ENCODE measurements at regions not wholly inside any gene's neighbourhood (a gene's known extent, or its start where the extent isn't known, plus 50 kb on each side); places are given as distances from the start of the nearest gene placed in this dataset.

DNA sequence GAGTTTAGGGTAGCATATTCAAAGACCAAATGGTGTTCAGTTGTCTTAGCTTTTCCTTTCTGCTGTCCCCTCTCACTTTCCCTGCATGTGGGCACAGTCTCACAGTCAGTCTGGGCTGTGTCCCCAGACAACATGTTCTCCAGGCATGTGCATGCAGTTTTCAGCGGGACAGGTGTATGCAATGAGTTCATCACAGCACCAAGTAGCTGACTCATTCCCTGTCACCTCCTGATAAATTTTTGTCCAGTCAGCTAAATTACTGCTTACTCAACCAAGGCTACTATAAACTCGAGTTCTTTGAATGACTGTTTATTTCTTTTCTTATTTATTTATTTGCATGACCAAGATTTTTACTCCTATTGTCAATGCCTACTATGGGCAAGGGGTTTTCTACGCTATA is 148.8 kb upstream of the CDH19 start:
- Histone ChIP-seq H3K36me3 (no peaks in the 10 kb centered on the region), H3K27me3 (replicated peaks; ENCODE audit: insufficient read depth) (no peaks in the 10 kb centered on the region), H3K4me1 (ENCODE audit: control insufficient read depth in 1 of 2, low read depth in 2 of 2) (no peaks in the 10 kb centered on the region), H3K27ac (no peak overlapping the region), H3K4me3 (no peak overlapping the region), H3K9me3 (no peaks in the 10 kb centered on the region)
- no peak for ATAC-seq (ENCODE audit: insufficient number of reproducible peaks, low FRiP score, low read depth)
- TF ChIP-seq, protein P1, sequence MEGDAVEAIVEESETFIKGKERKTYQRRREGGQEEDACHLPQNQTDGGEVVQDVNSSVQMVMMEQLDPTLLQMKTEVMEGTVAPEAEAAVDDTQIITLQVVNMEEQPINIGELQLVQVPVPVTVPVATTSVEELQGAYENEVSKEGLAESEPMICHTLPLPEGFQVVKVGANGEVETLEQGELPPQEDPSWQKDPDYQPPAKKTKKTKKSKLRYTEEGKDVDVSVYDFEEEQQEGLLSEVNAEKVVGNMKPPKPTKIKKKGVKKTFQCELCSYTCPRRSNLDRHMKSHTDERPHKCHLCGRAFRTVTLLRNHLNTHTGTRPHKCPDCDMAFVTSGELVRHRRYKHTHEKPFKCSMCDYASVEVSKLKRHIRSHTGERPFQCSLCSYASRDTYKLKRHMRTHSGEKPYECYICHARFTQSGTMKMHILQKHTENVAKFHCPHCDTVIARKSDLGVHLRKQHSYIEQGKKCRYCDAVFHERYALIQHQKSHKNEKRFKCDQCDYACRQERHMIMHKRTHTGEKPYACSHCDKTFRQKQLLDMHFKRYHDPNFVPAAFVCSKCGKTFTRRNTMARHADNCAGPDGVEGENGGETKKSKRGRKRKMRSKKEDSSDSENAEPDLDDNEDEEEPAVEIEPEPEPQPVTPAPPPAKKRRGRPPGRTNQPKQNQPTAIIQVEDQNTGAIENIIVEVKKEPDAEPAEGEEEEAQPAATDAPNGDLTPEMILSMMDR (IDR thresholded peaks at IDR 0.05): no peak
- DNase-seq (ENCODE audit: low spot score): no peak

DNA sequence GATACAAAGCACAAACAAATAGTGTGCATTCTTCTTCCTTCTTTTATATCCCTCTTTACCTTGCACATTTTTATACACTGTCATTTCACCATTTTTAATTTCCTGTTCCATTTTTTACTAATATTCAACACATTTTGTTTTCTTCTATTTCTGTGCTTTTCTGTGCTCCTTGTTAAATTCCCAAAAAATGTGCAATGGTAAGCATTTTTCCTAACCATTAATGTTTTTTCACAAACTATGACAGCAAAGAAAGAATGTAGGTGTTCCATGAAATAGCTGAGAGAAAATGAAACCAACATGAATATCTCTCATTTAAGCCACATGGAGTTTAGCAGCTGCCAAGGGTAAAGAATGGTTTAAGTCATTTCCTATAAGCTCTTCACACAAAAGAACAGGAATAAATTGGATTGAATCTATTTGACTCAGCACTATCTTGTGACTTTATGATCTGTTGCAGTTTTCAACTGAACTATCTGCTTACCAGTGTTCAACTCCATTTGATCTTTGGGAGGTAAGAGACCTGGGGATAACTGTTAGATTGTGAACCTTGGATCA is 145.7 kb upstream of the CDH19 start:
- Histone ChIP-seq H3K36me3 (no peaks in the 10 kb centered on the region), H3K9me3 (no peaks in the 10 kb centered on the region), H3K4me3 (no peak overlapping the region), H3K27me3 (replicated peaks; ENCODE audit: insufficient read depth) (no peaks in the 10 kb centered on the region), H3K4me1 (ENCODE audit: control insufficient read depth in 1 of 2, low read depth in 2 of 2) (no peaks in the 10 kb centered on the region), H3K27ac (no peak overlapping the region)
- TF ChIP-seq, protein P1 (IDR thresholded peaks at IDR 0.05): no peak
- no peak for DNase-seq (ENCODE audit: low spot score)
- ATAC-seq (ENCODE audit: insufficient number of reproducible peaks, low FRiP score, low read depth): no peak

DNA sequence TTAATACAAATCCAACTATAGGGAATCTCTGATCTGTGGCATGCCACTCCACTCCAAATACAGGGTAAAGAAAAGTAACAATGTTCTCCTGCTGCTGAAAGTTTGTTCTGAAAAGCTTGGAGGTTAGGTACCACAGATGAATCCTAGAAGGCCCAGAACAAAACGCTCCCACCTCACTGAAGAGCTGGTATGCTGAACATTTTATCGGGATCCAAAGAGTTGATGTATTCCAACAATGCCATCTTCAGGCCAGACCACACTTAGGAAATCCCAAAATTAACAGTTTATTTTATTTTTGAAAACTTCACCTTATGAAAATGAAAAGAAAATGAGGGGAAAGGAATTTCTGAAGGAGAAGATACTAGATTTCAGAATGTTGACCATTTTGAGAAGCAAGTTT is 145.1 kb upstream of the CDH19 start:
- no peak overlapping the region for H3K27ac ChIP-seq
- no peaks in the 10 kb centered on the region for H3K27me3 ChIP-seq (replicated peaks; ENCODE audit: insufficient read depth)
- no peaks in the 10 kb centered on the region for H3K4me1 ChIP-seq (ENCODE audit: control insufficient read depth in 1 of 2, low read depth in 2 of 2)
- no peak for DNase-seq (ENCODE audit: low spot score)
- TF ChIP-seq, protein P1 (IDR thresholded peaks at IDR 0.05): no peak
- no peak for ATAC-seq (ENCODE audit: insufficient number of reproducible peaks, low FRiP score, low read depth)
- no peak overlapping the region for H3K4me3 ChIP-seq
- no peaks in the 10 kb centered on the region for H3K36me3 ChIP-seq
- H3K9me3 ChIP-seq: no peaks in the 10 kb centered on the region

DNA sequence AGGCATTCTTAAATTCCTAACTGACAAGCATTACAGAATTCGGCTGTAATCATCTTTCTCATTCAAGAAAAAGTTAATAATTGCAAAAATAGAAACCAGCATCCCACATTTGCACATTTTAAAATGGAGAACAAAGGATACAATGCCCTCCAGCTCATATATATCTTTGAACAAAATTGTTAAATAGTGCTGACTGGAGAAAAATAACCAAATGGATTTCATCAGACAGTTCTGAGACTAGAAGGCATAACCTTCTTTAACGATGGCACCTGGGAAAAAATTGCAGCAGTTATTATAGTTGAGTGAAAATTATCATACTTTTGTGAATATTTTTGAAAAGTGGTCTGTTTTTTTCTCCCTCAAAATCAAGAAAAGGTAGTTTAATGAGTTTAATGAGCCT is 138.9 kb upstream of the CDH19 start:
- Histone ChIP-seq H3K4me3 (no peak overlapping the region), H3K27me3 (replicated peaks; ENCODE audit: insufficient read depth) (no peaks in the 10 kb centered on the region), H3K4me1 (ENCODE audit: control insufficient read depth in 1 of 2, low read depth in 2 of 2) (no peaks in the 10 kb centered on the region), H3K27ac (no peak overlapping the region), H3K9me3 (no peaks in the 10 kb centered on the region), H3K36me3 (no peaks in the 10 kb centered on the region)
- DNase-seq (ENCODE audit: low spot score): no peak
- TF ChIP-seq, protein P1 (IDR thresholded peaks at IDR 0.05): no peak
- no peak for ATAC-seq (ENCODE audit: insufficient number of reproducible peaks, low FRiP score, low read depth)

DNA sequence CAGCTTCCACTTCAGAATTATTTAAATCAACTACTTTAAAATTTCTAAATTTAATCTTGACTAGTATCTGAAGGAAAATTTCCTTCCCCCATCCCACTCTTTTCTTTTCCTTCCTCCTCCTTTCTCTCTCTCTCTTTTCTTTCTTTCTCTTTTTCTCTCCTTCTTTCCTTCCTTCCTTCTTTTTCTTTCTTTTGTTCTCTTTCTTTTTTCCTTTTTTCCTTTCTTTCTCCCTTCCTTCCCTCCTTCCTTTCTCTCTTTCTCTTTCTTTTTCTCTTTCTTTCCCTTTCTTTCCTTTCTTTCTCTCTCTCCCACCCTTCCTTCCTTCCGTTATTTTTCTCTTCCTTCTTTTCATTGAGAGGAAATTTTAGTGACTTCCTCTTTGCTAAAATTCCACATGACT is 132.0 kb upstream of the CDH19 start:
- no peak overlapping the region for H3K27ac ChIP-seq
- no peak for ATAC-seq (ENCODE audit: insufficient number of reproducible peaks, low FRiP score, low read depth)
- H3K27me3 ChIP-seq (replicated peaks; ENCODE audit: insufficient read depth): no peaks in the 10 kb centered on the region
- TF ChIP-seq, protein P1 (IDR thresholded peaks at IDR 0.05): no peak
- no peaks in the 10 kb centered on the region for H3K36me3 ChIP-seq
- H3K9me3 ChIP-seq: no peaks in the 10 kb centered on the region
- no peak for DNase-seq (ENCODE audit: low spot score)
- no peak overlapping the region for H3K4me3 ChIP-seq
- no peaks in the 10 kb centered on the region for H3K4me1 ChIP-seq (ENCODE audit: control insufficient read depth in 1 of 2, low read depth in 2 of 2)

All from thoracic aorta (tissue), 2 donors.